ENCODE measurements at regions not wholly inside any gene's neighbourhood (a gene's known extent, or its start where the extent isn't known, plus 50 kb on each side); places are given as distances from the start of the nearest gene placed in this dataset.
"Not testable (repeated sequence)": the region's sequence is repeated elsewhere in the genome, so short reads cannot be mapped to it uniquely, and the experiment has no call there.

DNA sequence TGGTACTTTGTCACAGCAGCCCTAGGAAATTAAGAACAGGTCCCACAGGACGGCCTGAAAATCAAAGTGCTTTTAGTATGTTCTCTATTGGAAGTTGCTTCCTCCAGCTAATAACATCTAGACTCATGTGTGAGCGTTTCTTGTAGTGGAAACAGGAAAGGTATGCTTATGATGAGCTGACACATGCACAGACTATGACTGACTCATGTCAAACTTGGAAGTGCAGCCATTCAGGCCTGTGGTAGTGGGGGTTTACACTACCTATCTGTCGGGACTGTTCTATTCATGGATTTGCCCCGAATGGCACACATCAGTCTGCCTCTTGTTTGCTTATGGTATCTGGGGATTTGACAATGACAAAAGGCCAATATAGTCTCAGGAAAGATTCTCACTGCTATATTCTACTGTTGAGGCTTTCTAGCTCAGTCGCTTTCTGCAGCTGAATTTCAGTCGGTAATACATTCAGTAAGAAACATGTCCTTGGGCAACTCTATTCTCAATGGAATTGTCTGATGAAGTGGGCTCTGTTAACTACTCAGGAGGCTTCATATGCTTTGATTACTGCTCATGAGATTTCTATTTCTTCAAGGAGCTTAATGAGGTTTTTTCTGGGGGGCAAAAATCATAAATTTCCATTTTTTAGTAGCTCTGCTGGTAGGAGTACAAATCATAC is 270.3 kb upstream of the DAAM1 start:
- Mint-ChIP-seq H3K4me3 (no peak overlapping the region), H3K36me3 (ENCODE audit: low read depth) (no peaks in the 10 kb centered on the region), H3K4me1 (no peaks in the 10 kb centered on the region), H3K27ac (no peak overlapping the region), H3K9me3 (ENCODE audit: low read depth) (no peaks in the 10 kb centered on the region), H3K27me3 (peaks cover 11% of the 10 kb centered on the region)
- DNase-seq (no peak), ATAC-seq (no peak)
- ChIA-PET POLR2A (no interaction called here), CTCF (no interaction called here)
- intact Hi-C loops (cut with DNase I, micrococcal nuclease) = no loop called here

DNA sequence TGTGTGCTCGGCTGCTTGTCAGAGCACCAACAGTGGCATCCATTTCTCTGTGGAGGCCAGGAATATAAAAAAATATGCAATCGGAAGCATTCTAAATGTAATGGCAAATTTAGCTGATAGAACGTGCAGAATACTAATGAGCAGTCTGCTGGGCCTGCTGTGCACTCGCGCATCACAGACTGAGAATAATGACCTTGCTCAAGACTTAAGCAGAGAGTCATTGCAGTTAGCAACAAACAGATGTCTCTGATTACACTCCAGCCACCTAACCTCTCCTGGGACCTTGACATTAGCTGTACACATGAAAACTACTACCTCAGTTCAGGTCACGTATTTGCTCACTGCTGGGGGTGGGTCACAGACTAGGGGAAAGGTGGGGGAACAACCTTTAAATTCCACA is 269.2 kb upstream of the DAAM1 start:
- POLR2A ChIA-PET = no interaction called here
- Mint-ChIP-seq H3K4me1 (no peaks in the 10 kb centered on the region), H3K4me3 (no peak overlapping the region), H3K36me3 (ENCODE audit: low read depth) (no peaks in the 10 kb centered on the region), H3K9me3 (ENCODE audit: low read depth) (no peaks in the 10 kb centered on the region), H3K27me3 (peaks cover 11% of the 10 kb centered on the region), H3K27ac (no peak overlapping the region)
- DNase-seq = no peak
- intact Hi-C loops (cut with DNase I, micrococcal nuclease) = no loop called here
- CTCF ChIA-PET = no interaction called here
- ATAC-seq = no peak

DNA sequence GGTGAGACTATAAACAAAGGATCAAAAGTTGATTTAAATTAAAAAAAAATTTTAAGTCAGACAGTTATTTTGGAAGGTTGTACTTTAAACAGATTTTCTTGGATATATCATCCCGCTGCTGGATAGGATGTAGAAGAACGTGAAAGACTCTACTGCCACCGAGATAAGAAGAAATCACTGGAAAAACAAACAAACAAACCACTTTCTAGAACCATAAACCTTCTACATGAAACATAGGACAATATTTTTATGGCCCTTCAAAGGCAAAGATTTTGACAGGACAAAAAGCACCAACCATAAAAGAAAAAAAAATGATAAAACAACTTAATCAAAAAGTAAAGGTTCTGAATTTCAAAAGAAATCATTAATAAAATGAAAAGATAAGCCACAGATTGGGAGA is 268.2 kb upstream of the DAAM1 start:
- DNase-seq (no peak), ATAC-seq (no peak)
- no peak overlapping the region for H3K4me3 Mint-ChIP-seq
- CTCF ChIA-PET = no interaction called here
- no peaks in the 10 kb centered on the region for H3K4me1 Mint-ChIP-seq
- peaks cover 15% of the 10 kb centered on the region for H3K27me3 Mint-ChIP-seq
- no peaks in the 10 kb centered on the region for H3K36me3 Mint-ChIP-seq (ENCODE audit: low read depth)
- peaks cover 2% of the 10 kb centered on the region for H3K9me3 Mint-ChIP-seq (ENCODE audit: low read depth)
- H3K27ac Mint-ChIP-seq = no peak overlapping the region
- POLR2A ChIA-PET = no interaction called here
- intact Hi-C loops (cut with DNase I, micrococcal nuclease) = no loop called here

DNA sequence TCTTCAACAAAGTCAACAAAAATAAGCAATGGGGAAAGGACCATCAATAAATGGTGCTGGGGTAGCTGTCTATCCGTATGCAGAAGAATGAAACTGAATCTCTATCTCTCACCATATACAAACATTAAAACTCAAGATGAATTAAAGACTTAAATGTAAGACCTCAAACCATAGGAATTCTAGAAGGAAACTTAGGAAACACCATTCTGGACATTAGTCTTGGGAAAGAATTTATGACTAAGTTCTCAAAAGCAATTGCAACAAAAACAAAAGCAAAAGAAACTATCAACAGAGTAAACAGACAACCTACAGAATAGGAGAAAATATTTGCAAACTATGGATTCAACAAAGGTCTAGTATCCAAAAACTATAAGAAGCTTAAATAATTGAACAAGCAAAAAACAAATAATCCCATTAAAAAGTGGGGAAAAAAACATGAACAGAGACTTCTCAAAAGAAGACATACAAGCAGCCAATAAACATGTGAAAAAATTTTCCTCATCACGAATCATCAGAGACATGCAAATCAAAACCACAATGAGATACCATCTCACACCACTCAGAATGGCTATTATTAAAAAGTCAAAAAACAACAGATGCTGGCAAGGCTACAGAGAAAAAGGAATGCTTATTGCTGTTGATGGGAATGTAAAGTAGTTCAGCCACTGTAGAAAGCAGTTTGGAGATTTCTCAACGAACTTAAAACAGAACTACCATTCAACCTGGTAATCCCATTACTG is 266.1 kb upstream of the DAAM1 start:
- intact Hi-C loops (cut with DNase I, micrococcal nuclease); DNase-seq; H3K9me3 Mint-ChIP-seq (ENCODE audit: low read depth); POLR2A ChIA-PET; H3K36me3 Mint-ChIP-seq (ENCODE audit: low read depth); ATAC-seq; H3K4me3 Mint-ChIP-seq; CTCF ChIA-PET; H3K27ac Mint-ChIP-seq; H3K4me1 Mint-ChIP-seq: not testable (repeated sequence)
- H3K27me3 Mint-ChIP-seq = peaks cover 15% of the 10 kb centered on the region

DNA sequence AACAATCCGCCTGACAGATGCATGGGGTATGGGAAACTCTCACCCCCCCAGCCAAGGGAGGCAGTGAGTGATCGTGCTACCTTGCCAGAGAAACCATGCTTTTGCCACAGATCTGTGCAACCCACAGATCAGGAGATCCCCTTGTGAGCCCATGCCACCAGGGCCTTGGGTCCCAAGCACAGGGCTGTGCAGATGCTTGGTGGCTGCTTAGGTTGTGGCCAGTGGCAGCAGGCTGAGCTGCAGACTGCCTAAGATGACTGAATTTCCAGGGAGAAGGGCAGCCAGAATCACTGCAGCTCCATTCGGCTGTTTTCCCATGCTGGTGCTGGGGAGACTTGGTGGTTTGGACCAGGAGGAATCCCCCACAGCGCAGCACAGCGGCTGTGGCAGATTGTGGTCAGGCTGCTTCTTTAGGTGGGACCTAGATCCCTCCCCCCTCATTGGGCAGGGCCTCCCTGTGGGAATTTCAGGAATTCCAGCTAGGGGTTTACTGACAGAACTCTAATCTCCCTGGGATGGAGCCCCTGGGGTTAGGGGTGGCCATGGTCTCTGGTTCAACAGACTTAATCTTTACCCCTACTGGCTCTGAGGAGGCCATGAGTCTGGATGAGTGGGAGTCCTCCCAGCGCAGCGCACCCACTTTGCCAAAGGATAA is 264.6 kb upstream of the DAAM1 start:
- H3K9me3 Mint-ChIP-seq (ENCODE audit: low read depth) = peaks cover 2% of the 10 kb centered on the region
- ATAC-seq = no peak
- no peaks in the 10 kb centered on the region for H3K4me1 Mint-ChIP-seq
- no peak overlapping the region for H3K27ac Mint-ChIP-seq
- no peaks in the 10 kb centered on the region for H3K36me3 Mint-ChIP-seq (ENCODE audit: low read depth)
- ChIA-PET CTCF (interaction anchor here (0.9 kb wide), 1 partner anchor 11 kb away, joined by 3 read pairs; no protein-coding TSS in a partner anchor), POLR2A (no interaction called here)
- no peak for DNase-seq
- H3K4me3 Mint-ChIP-seq = no peak overlapping the region
- intact Hi-C loops (cut with DNase I, micrococcal nuclease) = no loop called here
- H3K27me3 Mint-ChIP-seq = peaks cover 15% of the 10 kb centered on the region

DNA sequence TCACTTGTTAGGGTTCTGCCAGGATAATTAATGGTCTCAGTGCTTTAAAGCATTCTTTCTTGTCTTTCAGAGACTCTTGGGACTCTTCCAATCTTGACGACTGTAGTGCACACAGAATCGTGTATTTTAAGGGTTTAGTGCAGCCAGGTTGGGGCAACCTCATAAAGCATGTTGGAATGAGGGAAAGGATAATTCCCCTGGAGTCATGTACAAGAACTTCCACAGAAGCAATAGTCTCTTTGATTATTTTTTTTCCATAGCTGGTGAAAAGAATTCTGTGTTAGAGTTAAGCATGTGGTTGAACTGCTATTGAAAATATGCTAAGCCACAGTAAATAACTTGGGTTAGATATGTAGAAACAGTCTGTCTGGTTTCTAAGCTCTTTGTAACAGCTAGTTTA is 246.8 kb upstream of the DAAM1 start:
- intact Hi-C loops (cut with DNase I, micrococcal nuclease) = no loop called here
- peaks cover 16% of the 10 kb centered on the region for H3K27me3 Mint-ChIP-seq
- ChIA-PET CTCF (interaction anchor here (0.9 to 1.1 kb wide), 3 partner anchors 8 to 105 kb away, joined by 3 to 4 read pairs (median 3); no protein-coding TSS in a partner anchor), POLR2A (no interaction called here)
- H3K4me1 Mint-ChIP-seq = no peaks in the 10 kb centered on the region
- DNase-seq = no peak
- no peak overlapping the region for H3K27ac Mint-ChIP-seq
- no peaks in the 10 kb centered on the region for H3K36me3 Mint-ChIP-seq (ENCODE audit: low read depth)
- ATAC-seq = no peak
- peaks cover 4% of the 10 kb centered on the region for H3K9me3 Mint-ChIP-seq (ENCODE audit: low read depth)
- H3K4me3 Mint-ChIP-seq = no peak overlapping the region

DNA sequence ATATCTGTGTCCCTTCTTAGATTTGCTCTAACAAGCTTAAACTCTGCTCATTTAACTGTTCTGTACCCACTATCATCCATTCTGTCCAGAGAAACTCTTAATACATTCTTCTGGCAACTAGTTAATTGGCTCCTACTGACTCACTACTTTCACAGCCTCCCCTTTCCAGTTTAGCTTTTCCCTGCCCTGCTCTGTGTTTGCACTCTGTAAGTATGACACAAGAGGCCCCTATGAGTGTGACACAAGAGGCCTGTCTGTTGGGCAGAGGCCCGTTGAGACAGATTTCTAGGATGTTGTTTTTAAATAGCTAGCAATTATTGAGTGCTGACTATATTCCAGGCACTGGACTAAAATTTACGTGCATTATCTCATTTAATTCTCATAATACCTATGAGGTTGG is 246.0 kb upstream of the DAAM1 start:
- no peak for ATAC-seq
- intact Hi-C loops (cut with DNase I, micrococcal nuclease) = no loop called here
- H3K4me3 Mint-ChIP-seq = no peak overlapping the region
- ChIA-PET CTCF (interaction anchor here (0.8 to 1.1 kb wide), 2 partner anchors 10 to 14 kb away, joined by 3 to 4 read pairs; no protein-coding TSS in a partner anchor), POLR2A (no interaction called here)
- no peaks in the 10 kb centered on the region for H3K4me1 Mint-ChIP-seq
- no peaks in the 10 kb centered on the region for H3K9me3 Mint-ChIP-seq (ENCODE audit: low read depth)
- DNase-seq = no peak
- H3K36me3 Mint-ChIP-seq (ENCODE audit: low read depth) = no peaks in the 10 kb centered on the region
- peaks cover 18% of the 10 kb centered on the region for H3K27me3 Mint-ChIP-seq
- no peak overlapping the region for H3K27ac Mint-ChIP-seq

DNA sequence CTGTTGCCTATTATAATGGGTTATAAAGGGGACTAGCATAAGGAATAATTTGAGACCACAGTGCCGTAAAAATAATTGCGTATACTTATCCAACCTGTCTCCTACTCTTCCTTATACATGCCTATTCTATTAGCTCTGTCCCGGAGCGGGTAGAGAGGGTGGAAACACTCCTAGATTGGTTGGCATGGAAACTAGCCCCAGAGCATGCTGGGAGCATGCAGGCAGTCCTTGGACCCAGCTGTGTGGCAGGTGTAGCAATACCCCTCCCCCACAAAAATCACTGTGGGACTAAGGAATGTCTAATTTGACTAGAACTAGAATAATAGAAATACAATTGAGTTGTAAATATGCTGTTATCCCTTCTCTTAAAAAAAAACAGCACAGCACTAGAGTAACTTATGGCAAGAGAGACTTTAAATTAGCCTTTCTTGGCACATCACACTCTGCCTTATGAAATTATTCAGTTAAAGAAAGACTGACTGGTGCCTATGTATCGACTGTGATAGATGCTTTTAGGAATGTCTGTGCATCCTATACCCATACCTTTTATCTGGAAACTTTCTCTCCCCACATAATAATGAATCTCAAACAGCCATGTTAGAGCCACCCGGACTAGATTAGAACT is 244.0 kb upstream of the DAAM1 start:
- no peaks in the 10 kb centered on the region for H3K36me3 Mint-ChIP-seq (ENCODE audit: low read depth)
- no peaks in the 10 kb centered on the region for H3K4me1 Mint-ChIP-seq
- ChIA-PET CTCF (interaction anchor here (1.0 kb wide), 1 partner anchor 9 kb away, joined by 3 read pairs; no protein-coding TSS in a partner anchor), POLR2A (no interaction called here)
- no peak overlapping the region for H3K27ac Mint-ChIP-seq
- no peak for DNase-seq
- H3K27me3 Mint-ChIP-seq = peaks cover 17% of the 10 kb centered on the region
- H3K4me3 Mint-ChIP-seq = no peak overlapping the region
- intact Hi-C loops (cut with DNase I, micrococcal nuclease) = no loop called here
- no peaks in the 10 kb centered on the region for H3K9me3 Mint-ChIP-seq (ENCODE audit: low read depth)
- no peak for ATAC-seq

DNA sequence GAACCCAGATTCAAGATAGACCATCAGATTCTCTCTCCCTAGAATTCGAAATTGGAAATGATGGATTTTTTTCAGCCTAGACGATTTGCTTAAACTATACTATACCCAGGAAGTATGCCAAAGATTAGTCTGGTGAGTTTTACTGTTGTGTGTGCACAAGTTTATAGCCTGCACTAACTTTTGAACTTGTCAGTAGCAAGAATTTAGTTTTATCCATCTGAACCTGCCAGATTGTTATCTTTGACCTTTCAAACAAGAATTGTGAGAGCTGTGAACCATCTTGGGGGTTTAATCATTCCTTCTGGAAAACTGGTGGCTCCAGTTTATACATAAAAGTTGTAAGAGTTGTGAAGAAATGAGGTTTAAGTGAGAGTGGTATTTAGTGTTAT is 243.5 kb upstream of the DAAM1 start:
- ChIA-PET CTCF (interaction anchor here (1.0 kb wide), 1 partner anchor 10 kb away, joined by 3 read pairs; no protein-coding TSS in a partner anchor), POLR2A (no interaction called here)
- peaks cover 14% of the 10 kb centered on the region for H3K27me3 Mint-ChIP-seq
- H3K4me1 Mint-ChIP-seq = no peaks in the 10 kb centered on the region
- intact Hi-C loops (cut with DNase I, micrococcal nuclease) = no loop called here
- no peak for ATAC-seq
- no peaks in the 10 kb centered on the region for H3K9me3 Mint-ChIP-seq (ENCODE audit: low read depth)
- H3K4me3 Mint-ChIP-seq = no peak overlapping the region
- no peak overlapping the region for H3K27ac Mint-ChIP-seq
- H3K36me3 Mint-ChIP-seq (ENCODE audit: low read depth) = no peaks in the 10 kb centered on the region
- no peak for DNase-seq

DNA sequence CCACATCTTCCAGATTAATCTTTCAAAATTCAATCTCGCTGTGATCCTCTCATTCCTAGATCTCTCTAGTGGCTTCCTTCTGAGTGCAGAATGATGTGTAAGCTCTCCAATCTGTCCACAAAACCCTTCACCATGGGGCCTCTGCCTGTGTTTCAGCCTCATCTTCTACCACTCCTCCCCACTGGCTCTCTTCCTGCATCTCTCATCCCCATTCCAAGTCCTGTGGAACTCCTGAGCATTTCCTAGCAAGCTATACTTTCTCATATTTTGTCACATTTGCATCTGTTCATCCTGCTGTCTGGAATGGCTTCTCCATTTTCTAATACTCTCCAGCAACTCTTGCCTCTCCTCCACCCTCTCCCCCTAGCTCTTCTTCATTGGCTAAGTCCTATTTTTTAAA is 242.0 kb upstream of the DAAM1 start:
- CTCF ChIA-PET = no interaction called here
- no peak overlapping the region for H3K27ac Mint-ChIP-seq
- no peak overlapping the region for H3K4me3 Mint-ChIP-seq
- POLR2A ChIA-PET = no interaction called here
- no peaks in the 10 kb centered on the region for H3K9me3 Mint-ChIP-seq (ENCODE audit: low read depth)
- H3K36me3 Mint-ChIP-seq (ENCODE audit: low read depth) = no peaks in the 10 kb centered on the region
- peaks cover 13% of the 10 kb centered on the region for H3K27me3 Mint-ChIP-seq
- intact Hi-C loops (cut with DNase I, micrococcal nuclease) = no loop called here
- no peaks in the 10 kb centered on the region for H3K4me1 Mint-ChIP-seq
- DNase-seq = no peak
- no peak for ATAC-seq

DNA sequence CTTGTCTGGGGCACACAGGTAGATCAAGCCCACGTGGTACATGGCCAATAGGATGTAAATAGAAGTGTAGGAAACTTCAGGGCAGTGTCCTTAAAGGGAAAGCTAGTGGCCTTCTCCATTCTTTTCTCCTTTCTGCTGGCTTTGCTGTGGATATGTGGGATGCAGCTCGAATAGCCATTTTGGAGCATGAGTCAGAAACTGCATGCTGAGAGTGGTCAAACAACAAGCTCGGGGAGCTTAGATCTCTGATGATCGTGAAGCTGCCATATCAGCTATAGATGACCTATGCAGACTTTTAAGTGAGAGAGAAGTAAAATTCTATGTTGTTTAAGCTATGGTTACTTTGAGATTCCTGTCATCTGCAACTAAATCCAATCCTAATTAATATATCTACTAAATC is 241.3 kb upstream of the DAAM1 start:
- H3K27ac Mint-ChIP-seq = no peak overlapping the region
- ATAC-seq = no peak
- CTCF ChIA-PET = no interaction called here
- DNase-seq = no peak
- intact Hi-C loops (cut with DNase I, micrococcal nuclease) = no loop called here
- no peaks in the 10 kb centered on the region for H3K36me3 Mint-ChIP-seq (ENCODE audit: low read depth)
- H3K4me3 Mint-ChIP-seq = no peak overlapping the region
- H3K4me1 Mint-ChIP-seq = no peaks in the 10 kb centered on the region
- peaks cover 11% of the 10 kb centered on the region for H3K27me3 Mint-ChIP-seq
- H3K9me3 Mint-ChIP-seq (ENCODE audit: low read depth) = no peaks in the 10 kb centered on the region
- POLR2A ChIA-PET = no interaction called here
